HL-60 (cell line): ENCODE measurements at regions not wholly inside any gene's neighbourhood (a gene's known extent, or its start where the extent isn't known, plus 50 kb on each side); places are given as distances from the start of the nearest gene placed in this dataset.

ENCODE experiments used
- POLR2AphosphoS5 ChIP-seq: IDR thresholded peaks from 2 replicates; pipeline ENCODE4 v1.6.1; 2012; ENCODE audit warnings: low read depth
- REST ChIP-seq: IDR thresholded peaks from 2 replicates; pipeline ENCODE4 v1.6.1; 2012; ENCODE audit warnings: low read depth; ENCODE audit not compliant: insufficient replicate concordance
- TF ChIP-seq, protein P1 (sequence below): IDR thresholded peaks from one replicate; pipeline ENCODE4 v1.5.1; 2011; ENCODE audit warnings: low read length, control low read depth, inconsistent platforms; ENCODE audit not compliant: insufficient read depth

DNA sequence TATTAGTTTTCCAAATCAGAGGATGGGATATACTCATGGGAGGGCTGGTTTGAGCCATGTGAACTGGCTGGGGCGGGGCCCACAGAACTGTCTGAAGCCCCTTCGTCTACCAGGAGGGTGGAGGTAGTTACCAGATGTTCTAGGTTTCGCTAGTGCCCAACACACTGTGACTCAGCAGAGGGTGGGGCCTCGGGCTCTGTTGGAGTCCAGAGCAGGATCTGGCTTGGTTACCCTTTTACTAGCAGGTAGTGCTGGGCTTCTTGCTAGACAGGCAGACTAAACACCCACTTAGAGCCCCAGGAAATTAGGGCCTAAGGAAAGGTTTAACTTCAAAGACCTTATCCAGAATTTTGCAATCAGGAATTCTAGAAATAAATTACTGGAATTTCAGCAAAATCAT, 56.2 kb upstream of the CHRDL1 start:
- TF ChIP-seq, protein P1, sequence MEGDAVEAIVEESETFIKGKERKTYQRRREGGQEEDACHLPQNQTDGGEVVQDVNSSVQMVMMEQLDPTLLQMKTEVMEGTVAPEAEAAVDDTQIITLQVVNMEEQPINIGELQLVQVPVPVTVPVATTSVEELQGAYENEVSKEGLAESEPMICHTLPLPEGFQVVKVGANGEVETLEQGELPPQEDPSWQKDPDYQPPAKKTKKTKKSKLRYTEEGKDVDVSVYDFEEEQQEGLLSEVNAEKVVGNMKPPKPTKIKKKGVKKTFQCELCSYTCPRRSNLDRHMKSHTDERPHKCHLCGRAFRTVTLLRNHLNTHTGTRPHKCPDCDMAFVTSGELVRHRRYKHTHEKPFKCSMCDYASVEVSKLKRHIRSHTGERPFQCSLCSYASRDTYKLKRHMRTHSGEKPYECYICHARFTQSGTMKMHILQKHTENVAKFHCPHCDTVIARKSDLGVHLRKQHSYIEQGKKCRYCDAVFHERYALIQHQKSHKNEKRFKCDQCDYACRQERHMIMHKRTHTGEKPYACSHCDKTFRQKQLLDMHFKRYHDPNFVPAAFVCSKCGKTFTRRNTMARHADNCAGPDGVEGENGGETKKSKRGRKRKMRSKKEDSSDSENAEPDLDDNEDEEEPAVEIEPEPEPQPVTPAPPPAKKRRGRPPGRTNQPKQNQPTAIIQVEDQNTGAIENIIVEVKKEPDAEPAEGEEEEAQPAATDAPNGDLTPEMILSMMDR = no peak
- TF ChIP-seq POLR2AphosphoS5 (no peak), REST (no peak)
